SU-DHL-6 (cell line): ENCODE measurements at regions not wholly inside any gene's neighbourhood (a gene's known extent, or its start where the extent isn't known, plus 50 kb on each side); places are given as distances from the start of the nearest gene placed in this dataset.

ENCODE experiments used
- CTCF ChIP-seq: fragments of 200-600 bp; sonication (generic); IDR thresholded peaks from one replicate; pipeline ENCODE4 v1.5.1; 2017; ENCODE audit warnings: antibody characterized with exemption, mild to moderate bottlenecking, low read length, moderate library complexity; ENCODE audit not compliant: insufficient read depth, poor library complexity, severe bottlenecking
- EZH2phosphoT487 ChIP-seq: fragments of 200-600 bp; sonication (generic), shearing (Covaris generic); conservative IDR thresholded peaks from 2 replicates; pipeline ENCODE4 v1.6.1; 2018; ENCODE audit warnings: mild to moderate bottlenecking, antibody characterized with exemption, low read length, moderate library complexity, mixed read lengths

- TF ChIP-seq CTCF (no peak), EZH2phosphoT487 (no peak)
Observed at GRCh38 chr11:38766796-38767195, 2168.8 kb upstream of the RAG2 start.
